A549 (cell line): ENCODE measurements at regions not wholly inside any gene's neighbourhood (a gene's known extent, or its start where the extent isn't known, plus 50 kb on each side); places are given as distances from the start of the nearest gene placed in this dataset.

Experiments
- ATAC-seq, 2 experiments: fragments of 200-7000 bp in 1 of 2; fragments of >200 bp in 1 of 2; cut with Nextera tagmentation in 1 of 2; cut with Tn5 transposase in 1 of 2; 3 replicates each; pipeline versions ENCODE4 v1.8.0 to v1.9.1; 2018 to 2020; ENCODE audit warnings: mild to moderate bottlenecking in 1 of 2, moderate library complexity in 1 of 2
- CTCF ChIA-PET: fragments of 300-600 bp; sonication (Branson Sonifier 250); formaldehyde crosslinking; extraction: SDS; loops from one replicate; lab custom pipeline; 2021; ENCODE audit warnings: antibody characterized with exemption, inconsistent platforms; lab: Yijun Ruan, JAX
- POLR2A ChIA-PET: fragments of 350-600 bp; formaldehyde crosslinking; extraction: SDS; loops from one replicate; lab custom pipeline; 2021; ENCODE audit warnings: antibody characterized with exemption, inconsistent platforms; lab: Yijun Ruan, JAX
- DNase-seq, 2 experiments: peaks; one replicate each; pipeline versions ENCODE4 v3.0.0 to v3.0.0-alpha.2; 2011 to 2016; ENCODE audit warnings: low read depth in 1 of 2, low spot score in 1 of 2
- FAIRE-seq: peaks from 2 replicates; lab custom pipeline; 2011; peaks lifted over from hg19 to GRCh38; lab: Jason Lieb, UNC
- H3K27ac ChIP-seq, 2 experiments: fragments of >200 bp; sonication (Bioruptor Twin); formaldehyde crosslinking; 3 replicates each; pipeline ENCODE4 v1.5.1; 2016 to 2017
- H3K4me1 ChIP-seq: fragments of >200 bp; sonication (Bioruptor Twin); formaldehyde crosslinking; 3 replicates; pipeline ENCODE4 v1.6.1; 2016
- H3K4me2 ChIP-seq: fragments of >200 bp; sonication (Bioruptor Twin); formaldehyde crosslinking; 3 replicates; pipeline ENCODE4 v1.6.1; 2016
- H3K4me3 ChIP-seq: fragments of >200 bp; sonication (Bioruptor Twin); formaldehyde crosslinking; 3 replicates; pipeline ENCODE4 v1.5.1; 2016
- H3K9me3 ChIP-seq: fragments of >200 bp; sonication (Bioruptor Twin); formaldehyde crosslinking; 3 replicates; pipeline ENCODE4 v1.6.1; 2016
- CHD2 ChIP-seq: fragments of 150-350 bp; IDR thresholded peaks from 2 replicates; pipeline ENCODE4 v1.6.1; 2014; ENCODE audit warnings: low read length; ENCODE audit not compliant: partially characterized antibody
- CHD4 ChIP-seq: fragments of 200-600 bp; sonication (generic); IDR thresholded peaks from 2 replicates; pipeline ENCODE4 v1.6.1; 2016; ENCODE audit warnings: antibody characterized with exemption, mild to moderate bottlenecking, borderline replicate concordance
- ESRRA ChIP-seq: fragments of 150-350 bp; IDR thresholded peaks from 2 replicates; pipeline ENCODE4 v1.6.1; 2014; ENCODE audit warnings: mild to moderate bottlenecking, low read length, borderline replicate concordance
- FOSL2 ChIP-seq, 2 experiments: fragments of 450-650 bp in 1 of 2; fragments of >200 bp in 1 of 2; sonication (Bioruptor Twin) in 1 of 2; formaldehyde crosslinking; IDR thresholded peaks; 2 replicates each; pipeline versions ENCODE4 v1.5.0 to v1.6.1; 2016 to 2020; ENCODE audit warnings: mild to moderate bottlenecking in 1 of 2, moderate library complexity in 1 of 2
- HDAC2 ChIP-seq: fragments of 200-600 bp; sonication (generic); IDR thresholded peaks from 2 replicates; pipeline ENCODE4 v1.6.1; 2016
- HMGXB4 ChIP-seq: fragments of 250-450 bp; sonication (Bioruptor Pico); IDR thresholded peaks from 2 replicates; pipeline ENCODE4 v1.5.0; 2021; ENCODE audit warnings: mild to moderate bottlenecking, moderate library complexity, borderline replicate concordance
- HOXB13 ChIP-seq: fragments of 250-450 bp; sonication (Bioruptor Pico); IDR thresholded peaks from 2 replicates; pipeline ENCODE4 v1.5.0; 2020; ENCODE audit warnings: low read depth, mild to moderate bottlenecking, moderate library complexity
- JUNB ChIP-seq: fragments of >200 bp; sonication (Bioruptor Twin); formaldehyde crosslinking; IDR thresholded peaks from 2 replicates; pipeline ENCODE4 v1.6.1; 2016
- MAFK ChIP-seq: fragments of 450-650 bp; IDR thresholded peaks from 2 replicates; pipeline ENCODE4 v1.6.1; 2014; ENCODE audit not compliant: partially characterized antibody
- POLR2AphosphoS2 ChIP-seq: conservative IDR thresholded peaks from 2 replicates; pipeline ENCODE4 v1.6.1; 2012; ENCODE audit warnings: low read length, improper control_type of control experiment, inconsistent platforms
- REST ChIP-seq: fragments of 200-600 bp; sonication (generic); IDR thresholded peaks from 2 replicates; pipeline ENCODE4 v1.6.1; 2016; ENCODE audit warnings: antibody characterized with exemption, mild to moderate bottlenecking, moderate library complexity
- RNF2 ChIP-seq: fragments of 200-600 bp; sonication (generic); IDR thresholded peaks from 2 replicates; pipeline ENCODE4 v1.6.1; 2016; ENCODE audit warnings: low read depth, mild to moderate bottlenecking, antibody characterized with exemption, moderate library complexity, borderline replicate concordance
- SREBF2 ChIP-seq: fragments of 450-650 bp; IDR thresholded peaks from 2 replicates; pipeline ENCODE4 v1.6.1; 2014; ENCODE audit warnings: mild to moderate bottlenecking, moderate library complexity
- ZC3H11A ChIP-seq: fragments of 450-650 bp; IDR thresholded peaks from 2 replicates; pipeline ENCODE4 v1.6.1; 2014; ENCODE audit warnings: antibody characterized with exemption, mild to moderate bottlenecking
- WGBS: methylation state at CpG from one replicate; pipeline ENCODE4 v1.1.6; 2017; ENCODE audit errors: missing lambda C conversion rate; 5-methylcytosine and 5-hydroxymethylcytosine counted together

GRCh38 chr6:14932485-14933182 is 313.2 kb upstream of the JARID2 start:
- ChIA-PET CTCF (no interaction called here), POLR2A (no interaction called here)

GRCh38 chr6:14933183-14933544 is 312.7 kb upstream of the JARID2 start:
- no peak for ATAC-seq
- POLR2A ChIA-PET = no interaction called here

More at GRCh38 chr6:14932485-14933182, 313.2 kb upstream of the JARID2 start:
- ATAC-seq (no peak), DNase-seq (no peak), FAIRE-seq (no peak)
- no peak overlapping the region for H3K4me3 ChIP-seq
- H3K27ac ChIP-seq = no peak overlapping the region
- H3K4me1 ChIP-seq = no peaks in the 10 kb centered on the region
- no peaks in the 10 kb centered on the region for H3K9me3 ChIP-seq
- WGBS = 80% methylated on average over 6 of the region's 8 CpGs
- no peak for TF ChIP-seq CHD2
- no peak for TF ChIP-seq HOXB13 (CRISPR knock-in tag)
- no peak for TF ChIP-seq HDAC2
- no peak for TF ChIP-seq FOSL2 (IDR thresholded peaks at IDR 0.05)
- TF ChIP-seq FOSL2 (CRISPR knock-in tag; IDR thresholded peaks at IDR 0.05) = no peak
- no peak for TF ChIP-seq RNF2
- no peak for TF ChIP-seq ZC3H11A
- TF ChIP-seq MAFK = no peak
- no peak for TF ChIP-seq SREBF2
- no peak for TF ChIP-seq ESRRA
- no peak for TF ChIP-seq REST
- TF ChIP-seq HMGXB4 (CRISPR knock-in tag) = no peak
- no peak overlapping the region for H3K4me2 ChIP-seq

More at GRCh38 chr6:14933183-14933544, 312.7 kb upstream of the JARID2 start:
- no peaks in the 10 kb centered on the region for H3K4me1 ChIP-seq
- WGBS = 77% methylated on average over 4 of the region's 4 CpGs
- CTCF ChIA-PET = no interaction called here
- no peak overlapping the region for H3K4me3 ChIP-seq
- DNase-seq (no peak), FAIRE-seq (no peak)
- H3K27ac ChIP-seq = no peak overlapping the region
- no peak for TF ChIP-seq POLR2AphosphoS2
- TF ChIP-seq JUNB = no peak
- TF ChIP-seq CHD4 = no peak
- TF ChIP-seq HMGXB4 (CRISPR knock-in tag) = no peak
- H3K9me3 ChIP-seq = no peaks in the 10 kb centered on the region
- no peak overlapping the region for H3K4me2 ChIP-seq
